HG03025 (cell line): ENCODE measurements at regions not wholly inside any gene's neighbourhood (a gene's known extent, or its start where the extent isn't known, plus 50 kb on each side); places are given as distances from the start of the nearest gene placed in this dataset.

Source experiments
- ATAC-seq: cut with Tn5 transposase; IDR thresholded peaks from one replicate; pipeline ENCODE4 v1.9.1; 2021; ENCODE audit warnings: mild to moderate bottlenecking, moderate library complexity; ENCODE audit not compliant: unreplicated experiment, low FRiP score

- no peak for ATAC-seq
These were observed 469.6 kb downstream of the SI start for GRCh38 chr3:164608554-164609276.

- ATAC-seq: no peak
These were observed 473.6 kb downstream of the SI start for GRCh38 chr3:164604687-164605086.

GRCh38 chr3:164577667-164578210 lies 500.6 kb downstream of the SI start:
- no peak for ATAC-seq

GRCh38 chr3:164572436-164572835 lies 505.9 kb downstream of the SI start:
- ATAC-seq: no peak

GRCh38 chr3:164550857-164551256 lies 527.4 kb downstream of the SI start:
- no peak for ATAC-seq

GRCh38 chr3:164539215-164539614 lies 539.1 kb downstream of the SI start:
- no peak for ATAC-seq

- ATAC-seq: no peak
These were observed 540.8 kb downstream of the SI start for GRCh38 chr3:164537485-164537884.

GRCh38 chr3:164533275-164533674 lies 545.0 kb downstream of the SI start:
- no peak for ATAC-seq

- ATAC-seq: no peak
These were observed 552.0 kb downstream of the SI start for GRCh38 chr3:164526250-164526649.

GRCh38 chr3:164524201-164524600 lies 554.1 kb downstream of the SI start:
- no peak for ATAC-seq

GRCh38 chr3:164522073-164522763 lies 556.1 kb downstream of the SI start:
- no peak for ATAC-seq

GRCh38 chr3:164521644-164522043 lies 556.7 kb downstream of the SI start:
- ATAC-seq: no peak

GRCh38 chr3:164521139-164521538 lies 557.2 kb downstream of the SI start:
- ATAC-seq: no peak

GRCh38 chr3:164515256-164515655 lies 563.0 kb downstream of the SI start:
- no peak for ATAC-seq

GRCh38 chr3:164514576-164514975 lies 563.7 kb downstream of the SI start:
- no peak for ATAC-seq

GRCh38 chr3:164507886-164508285 lies 570.4 kb downstream of the SI start:
- ATAC-seq: no peak

- ATAC-seq: no peak
These were observed 579.4 kb downstream of the SI start for GRCh38 chr3:164498917-164499316.

GRCh38 chr3:164488893-164489292 lies 589.4 kb downstream of the SI start:
- ATAC-seq: no peak

GRCh38 chr3:164486150-164486549 lies 592.1 kb downstream of the SI start:
- ATAC-seq: no peak

GRCh38 chr3:164479978-164480377 lies 598.3 kb downstream of the SI start:
- ATAC-seq: no peak

- no peak for ATAC-seq
These were observed 598.9 kb downstream of the SI start for GRCh38 chr3:164479406-164479805.

- no peak for ATAC-seq
These were observed 600.0 kb downstream of the SI start for GRCh38 chr3:164478323-164478722.
